Right lobe of liver (tissue), 6 donors: ENCODE measurements at regions not wholly inside any gene's neighbourhood (a gene's known extent, or its start where the extent isn't known, plus 50 kb on each side); places are given as distances from the start of the nearest gene placed in this dataset.

Experiments
- ATAC-seq, 4 donors: fragments of 200-7000 bp; cut with Tn5 transposase; one replicate each; pipeline ENCODE4 v1.9.1; 2020; ENCODE audit warnings: mild to moderate bottlenecking in 4 of 4, moderate library complexity in 4 of 4
- DNase-seq, 3 donors: peaks; one replicate each; pipeline ENCODE4 v3.0.0-alpha.2; 2020
- H3K27ac ChIP-seq, 3 donors: fragments of 200-600 bp; one replicate each; pipeline ENCODE4 v1.8.0; 2022
- H3K27me3 ChIP-seq, 2 donors: fragments of 200-600 bp; one replicate each; pipeline ENCODE4 v1.8.0; 2022
- H3K36me3 ChIP-seq, 4 donors: fragments of 200-600 bp; sonication (generic) in 1 of 4; one replicate each; pipeline versions ENCODE4 v1.5.1 to v1.8.0; 2017 to 2022; ENCODE audit warnings: control low read depth in 1 of 4
- H3K4me1 ChIP-seq, 4 donors: fragments of 200-600 bp; sonication (generic) in 1 of 4; one replicate each; pipeline versions ENCODE4 v1.5.1 to v1.8.0; 2017 to 2022; ENCODE audit warnings: control low read depth in 1 of 4
- H3K4me3 ChIP-seq, 3 donors: fragments of 200-600 bp; one replicate each; pipeline ENCODE4 v1.8.0; 2022
- H3K9me3 ChIP-seq, 4 donors: fragments of 200-600 bp; sonication (generic) in 1 of 4; one replicate each; pipeline versions ENCODE4 v1.5.1 to v1.8.0; 2017 to 2022; ENCODE audit warnings: control low read depth in 1 of 4
- CTCF ChIP-seq, 4 donors: fragments of 200-600 bp in 3 of 4; fragments of 450-650 bp in 1 of 4; IDR thresholded peaks; one replicate each; pipeline versions ENCODE4 v1.5.1 to v1.8.0; 2016 to 2022; ENCODE audit warnings: antibody characterized with exemption in 4 of 4, mild to moderate bottlenecking in 2 of 4
- POLR2A ChIP-seq: fragments of 450-650 bp; IDR thresholded peaks from one replicate; pipeline ENCODE4 v1.6.1; 2017; ENCODE audit warnings: antibody characterized with exemption, mild to moderate bottlenecking
- WGBS: methylation state at CpG from one replicate; pipeline ENCODE4 v1.1.6; 2018; ENCODE audit warnings: low coverage, low lambda C conversion rate; ENCODE audit not compliant: insufficient coverage; ENCODE audit errors: missing lambda C conversion rate; 5-methylcytosine and 5-hydroxymethylcytosine counted together
- intact Hi-C, 2 donors: fragments of 100-400 bp; cut with DNase I; formaldehyde crosslinking; loops; one replicate each; pipeline versions ENCODE4 v1.11.2 to v1.14.1; 2022
- donor health status: DM: no; HTN: yes; CAD: no.
- donor health status: DM: no; HTN: no; CAD: no.
- donor health status: DM: no; HTN: no; CAD: no.
- donor health status: DM: no; HTN: yes; CAD: no.
- donor health status: DM: no; HTN: yes; CAD: no.

GRCh38 chr15:95724908-95725633 lies 605.4 kb upstream of the NR2F2 start:
- Histone ChIP-seq H3K4me3 (no peak overlapping the region), H3K27ac (peak overlapping the region in 2 of 3 donors; percentile 46 to 48), H3K27me3 (no peaks in the 10 kb centered on the region), H3K9me3 (no peaks in the 10 kb centered on the region), H3K4me1 (peaks cover 0 to 11% (median 5%) of the 10 kb centered on the region in 4 donors), H3K36me3 (no peaks in the 10 kb centered on the region)
- intact Hi-C loops: no loop called here
- 34% methylated on average over 3 of the region's 3 CpGs for WGBS
- no peak for TF ChIP-seq POLR2A
- no peak for TF ChIP-seq CTCF (IDR thresholded peaks at IDR 0.05)
- ATAC-seq (peak; percentile 83 to 92 (median 90)), DNase-seq (no peak)

GRCh38 chr15:95726891-95727290 lies 603.6 kb upstream of the NR2F2 start:
- peaks cover 0 to 11% (median 5%) of the 10 kb centered on the region in 4 donors for H3K4me1 ChIP-seq
- no peak overlapping the region for H3K27ac ChIP-seq
- 83% methylated on average over 4 of the region's 4 CpGs for WGBS
- H3K27me3 ChIP-seq: no peaks in the 10 kb centered on the region
- H3K4me3 ChIP-seq: no peak overlapping the region
- no peak for DNase-seq
- H3K9me3 ChIP-seq: no peaks in the 10 kb centered on the region
- no peaks in the 10 kb centered on the region for H3K36me3 ChIP-seq
- no peak for ATAC-seq
- TF ChIP-seq POLR2A (no peak), CTCF (IDR thresholded peaks at IDR 0.05) (no peak)
- intact Hi-C loops: no loop called here

GRCh38 chr15:95733931-95734330 lies 596.6 kb upstream of the NR2F2 start:
- no peak for DNase-seq
- no peak overlapping the region for H3K4me3 ChIP-seq
- H3K4me1 ChIP-seq: no peaks in the 10 kb centered on the region
- 46% methylated on average over 2 of the region's 3 CpGs for WGBS
- no peaks in the 10 kb centered on the region for H3K36me3 ChIP-seq
- H3K27me3 ChIP-seq: no peaks in the 10 kb centered on the region
- no peak overlapping the region for H3K27ac ChIP-seq
- no peaks in the 10 kb centered on the region for H3K9me3 ChIP-seq
- no peak for ATAC-seq
- intact Hi-C loops: no loop called here
- TF ChIP-seq CTCF (IDR thresholded peaks at IDR 0.05): no peak
- TF ChIP-seq POLR2A: no peak

- Histone ChIP-seq H3K4me1 (no peaks in the 10 kb centered on the region), H3K27ac (no peak overlapping the region), H3K4me3 (no peak overlapping the region), H3K9me3 (no peaks in the 10 kb centered on the region), H3K36me3 (no peaks in the 10 kb centered on the region), H3K27me3 (no peaks in the 10 kb centered on the region)
- 52% methylated on average over 6 of the region's 6 CpGs for WGBS
- intact Hi-C loops: no loop called here
- DNase-seq (no peak), ATAC-seq (peak in 2 of 4 donors; percentile 38 to 60)
- no peak for TF ChIP-seq POLR2A
- no peak for TF ChIP-seq CTCF (IDR thresholded peaks at IDR 0.05)
Measured at GRCh38 chr15:95734422-95735316, 595.8 kb upstream of the NR2F2 start.
